ENCODE measurements at regions not wholly inside any gene's neighbourhood (a gene's known extent, or its start where the extent isn't known, plus 50 kb on each side); places are given as distances from the start of the nearest gene placed in this dataset.

DNA sequence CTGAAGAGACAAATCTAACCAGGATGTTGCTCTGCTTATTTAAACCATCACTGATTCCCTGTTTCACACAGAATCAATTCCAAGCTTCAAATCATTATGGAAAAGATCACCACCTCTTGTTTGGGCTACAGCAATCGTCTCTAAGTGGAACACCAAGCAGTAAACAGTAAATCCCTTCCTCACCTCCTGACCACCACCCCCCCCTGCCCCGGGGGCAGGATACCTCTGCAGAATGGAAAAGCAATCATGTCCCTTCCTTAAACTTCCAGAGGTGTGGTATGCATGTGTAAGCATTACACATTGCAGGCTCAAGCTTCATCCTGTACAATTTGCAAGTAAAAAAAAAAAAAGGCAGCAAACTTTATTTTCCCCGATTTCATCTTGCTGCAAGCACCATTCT lies 373.8 kb downstream of the NPIPA8 start:
- TF ChIP-seq, protein P1, sequence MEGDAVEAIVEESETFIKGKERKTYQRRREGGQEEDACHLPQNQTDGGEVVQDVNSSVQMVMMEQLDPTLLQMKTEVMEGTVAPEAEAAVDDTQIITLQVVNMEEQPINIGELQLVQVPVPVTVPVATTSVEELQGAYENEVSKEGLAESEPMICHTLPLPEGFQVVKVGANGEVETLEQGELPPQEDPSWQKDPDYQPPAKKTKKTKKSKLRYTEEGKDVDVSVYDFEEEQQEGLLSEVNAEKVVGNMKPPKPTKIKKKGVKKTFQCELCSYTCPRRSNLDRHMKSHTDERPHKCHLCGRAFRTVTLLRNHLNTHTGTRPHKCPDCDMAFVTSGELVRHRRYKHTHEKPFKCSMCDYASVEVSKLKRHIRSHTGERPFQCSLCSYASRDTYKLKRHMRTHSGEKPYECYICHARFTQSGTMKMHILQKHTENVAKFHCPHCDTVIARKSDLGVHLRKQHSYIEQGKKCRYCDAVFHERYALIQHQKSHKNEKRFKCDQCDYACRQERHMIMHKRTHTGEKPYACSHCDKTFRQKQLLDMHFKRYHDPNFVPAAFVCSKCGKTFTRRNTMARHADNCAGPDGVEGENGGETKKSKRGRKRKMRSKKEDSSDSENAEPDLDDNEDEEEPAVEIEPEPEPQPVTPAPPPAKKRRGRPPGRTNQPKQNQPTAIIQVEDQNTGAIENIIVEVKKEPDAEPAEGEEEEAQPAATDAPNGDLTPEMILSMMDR (IDR thresholded peaks at IDR 0.05) = no peak
- no peak for TF ChIP-seq EP300 (IDR thresholded peaks at IDR 0.05)
- no peak for TF ChIP-seq POLR2A (IDR thresholded peaks at IDR 0.05)

Measured in gastroesophageal sphincter (tissue), 3 donors.